Small intestine (tissue), 7 donors: ENCODE measurements at regions not wholly inside any gene's neighbourhood (a gene's known extent, or its start where the extent isn't known, plus 50 kb on each side); places are given as distances from the start of the nearest gene placed in this dataset.

ENCODE experiments used
- DNase-seq, 2 donors: peaks; one replicate each; pipeline versions ENCODE4 v3.0.0 to v3.0.0-alpha.2; 2013
- FAIRE-seq: peaks from 2 replicates; lab custom pipeline; 2012; peaks lifted over from hg19 to GRCh38; lab: Jason Lieb, UNC
- H3K27ac ChIP-seq, 3 donors: one replicate each; pipeline ENCODE4 v1.5.1; 2013; ENCODE audit warnings: low read length in 2 of 3, mild to moderate bottlenecking in 2 of 3, control low read depth in 1 of 3, inconsistent platforms in 1 of 3, low read depth in 1 of 3, moderate library complexity in 1 of 3
- H3K27me3 ChIP-seq, 3 donors: one replicate each; pipeline ENCODE4 v1.6.1; 2013; ENCODE audit warnings: low read length in 3 of 3, inconsistent platforms in 1 of 3; ENCODE audit not compliant: control insufficient read depth in 3 of 3, insufficient read depth in 3 of 3
- H3K36me3 ChIP-seq, 3 donors: one replicate each; pipeline ENCODE4 v1.6.1; 2013; ENCODE audit warnings: low read length in 3 of 3, inconsistent platforms in 1 of 3, low read depth in 1 of 3, mild to moderate bottlenecking in 1 of 3, moderate library complexity in 1 of 3; ENCODE audit not compliant: control insufficient read depth in 3 of 3, insufficient read depth in 2 of 3
- H3K4me1 ChIP-seq, 3 donors: one replicate each; pipeline ENCODE4 v1.6.1; 2013; ENCODE audit warnings: low read length in 2 of 3, inconsistent platforms in 1 of 3, low read depth in 1 of 3, mild to moderate bottlenecking in 1 of 3, moderate library complexity in 1 of 3; ENCODE audit not compliant: control insufficient read depth in 3 of 3, insufficient read depth in 2 of 3
- H3K4me3 ChIP-seq, 3 donors: one replicate each; pipeline ENCODE4 v1.5.1; 2013; ENCODE audit warnings: low read length in 3 of 3, control low read depth in 1 of 3, inconsistent platforms in 1 of 3, low read depth in 1 of 3, mild to moderate bottlenecking in 1 of 3, moderate library complexity in 1 of 3
- H3K9me3 ChIP-seq, 2 donors: one replicate each; pipeline ENCODE4 v1.6.1; 2013; ENCODE audit warnings: low read depth in 1 of 2, low read length in 1 of 2; ENCODE audit not compliant: control insufficient read depth in 2 of 2, insufficient read depth in 1 of 2
- WGBS, 3 donors: extraction: QIAGEN DNeasy Blood & Tissue Kit; methylation state at CpG; one replicate each; pipeline ENCODE4 v1.1.7; 2013; 5-methylcytosine and 5-hydroxymethylcytosine counted together
- donor health status: healthy with polysubstance abuse.
- donor health status: control.
- donor health status: control.
- donor health status: Bipolar disorder and iron deficiency.
- donor health status: healthy.

- DNase-seq (no peak), FAIRE-seq (no peak)
- Histone ChIP-seq H3K27ac (peak overlapping the region in 1 of 3 donors; percentile 28), H3K4me1 (peaks cover 0 to 14% (median 11%) of the 10 kb centered on the region in 3 donors), H3K9me3 (no peaks in the 10 kb centered on the region), H3K27me3 (no peaks in the 10 kb centered on the region), H3K4me3 (no peak overlapping the region), H3K36me3 (peaks cover 2 to 37% (median 2%) of the 10 kb centered on the region in 3 donors)
- WGBS, 3 donors = 79 to 88% (median 85%) methylated on average over 4 of the region's 4 CpGs
Measured at GRCh38 chr20:19940988-19941460, 76.1 kb upstream of the NAA20 start.

DNA sequence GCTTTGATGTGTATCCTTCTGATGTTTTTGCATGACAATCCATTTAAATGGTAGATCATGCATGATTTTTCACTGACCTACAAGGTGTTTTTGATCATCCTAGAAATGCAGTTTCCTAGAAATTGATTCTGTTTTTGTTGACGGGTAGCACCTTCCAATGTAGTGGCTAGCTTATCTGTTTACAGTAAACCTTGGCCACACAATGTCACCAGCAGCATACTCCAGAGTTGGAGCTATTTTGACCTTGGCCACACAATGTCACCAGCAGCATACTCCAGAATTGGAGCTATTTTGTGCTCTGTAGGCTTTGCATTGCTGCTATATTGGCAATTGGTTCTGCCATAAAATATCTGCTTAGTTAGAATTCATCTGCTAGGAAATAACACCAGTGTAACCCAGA, 74.6 kb upstream of the NAA20 start:
- Histone ChIP-seq H3K27me3 (no peaks in the 10 kb centered on the region), H3K9me3 (no peaks in the 10 kb centered on the region), H3K4me3 (no peak overlapping the region), H3K27ac (peak overlapping the region in 1 of 3 donors; percentile 72), H3K36me3 (peaks cover 2 to 41% (median 2%) of the 10 kb centered on the region in 3 donors), H3K4me1 (peaks cover 0 to 17% (median 10%) of the 10 kb centered on the region in 3 donors)
- no peak for FAIRE-seq
- 65 to 92% (median 83%) methylated on average over 1 of the region's 1 CpG for WGBS, 3 donors
- DNase-seq = no peak

DNA sequence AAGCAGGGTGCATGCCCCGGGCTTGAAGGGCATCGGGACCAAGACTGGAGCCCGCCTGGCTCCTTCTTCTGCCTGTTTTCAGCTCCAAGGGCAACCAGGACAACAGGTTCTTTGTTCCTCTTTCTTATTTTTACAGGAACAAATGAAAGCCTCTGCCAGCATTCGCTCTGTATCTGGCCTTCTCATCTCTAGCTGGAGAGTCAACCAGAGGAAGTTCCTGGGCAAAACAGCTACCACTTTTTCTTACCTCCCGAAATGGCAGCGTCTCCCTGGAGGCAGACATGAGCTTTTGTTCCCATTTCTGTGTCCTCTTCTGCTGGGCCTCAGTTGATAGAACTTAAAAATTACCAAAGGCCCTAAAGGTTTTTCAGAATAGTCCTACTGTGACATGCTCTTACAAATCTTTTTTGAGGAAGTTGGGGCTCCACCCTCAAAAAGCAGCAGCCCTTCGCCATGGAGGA, 74.1 kb upstream of the NAA20 start:
- Histone ChIP-seq H3K9me3 (no peaks in the 10 kb centered on the region), H3K36me3 (peaks cover 2 to 42% (median 6%) of the 10 kb centered on the region in 3 donors), H3K4me3 (no peak overlapping the region), H3K27ac (peak overlapping the region in 1 of 3 donors; percentile 72), H3K4me1 (peaks cover 0 to 17% (median 10%) of the 10 kb centered on the region in 3 donors), H3K27me3 (no peaks in the 10 kb centered on the region)
- DNase-seq = peak in 1 of 2 donors; percentile 36
- no peak for FAIRE-seq
- WGBS, 3 donors = 15 to 51% (median 36%) methylated on average over 7 of the region's 7 CpGs

- 63 to 71% (median 67%) methylated on average over 4 of the region's 4 CpGs for WGBS, 3 donors
- no peak for FAIRE-seq
- H3K36me3 ChIP-seq = peaks cover 2 to 44% (median 4%) of the 10 kb centered on the region in 3 donors
Measured at GRCh38 chr20:19944772-19945459, 72.2 kb upstream of the NAA20 start.

GRCh38 chr20:19945732-19946670, 71.2 kb upstream of the NAA20 start:
- Histone ChIP-seq H3K27ac (peak overlapping the region in 2 of 3 donors; percentile 58 to 72), H3K36me3 (peaks cover 2 to 39% (median 4%) of the 10 kb centered on the region in 3 donors), H3K9me3 (no peaks in the 10 kb centered on the region), H3K4me1 (peaks cover 0 to 15% (median 10%) of the 10 kb centered on the region in 3 donors), H3K27me3 (no peaks in the 10 kb centered on the region), H3K4me3 (no peak overlapping the region)
- 63 to 74% (median 70%) methylated on average over 14 of the region's 14 CpGs for WGBS, 3 donors
- FAIRE-seq (no peak), DNase-seq (peak; percentile 62 to 72)

More at GRCh38 chr20:19944772-19945459, 72.2 kb upstream of the NAA20 start:
- Histone ChIP-seq H3K4me1 (peaks cover 0 to 15% (median 10%) of the 10 kb centered on the region in 3 donors), H3K27me3 (no peaks in the 10 kb centered on the region), H3K4me3 (no peak overlapping the region), H3K27ac (peak overlapping the region in 1 of 3 donors; percentile 43), H3K9me3 (no peaks in the 10 kb centered on the region)
- DNase-seq = no peak

GRCh38 chr20:19947611-19948264, 69.4 kb upstream of the NAA20 start:
- FAIRE-seq (no peak), DNase-seq (peak in 1 of 2 donors; percentile 23)
- H3K9me3 ChIP-seq = no peaks in the 10 kb centered on the region
- whole genome bisulfite sequencing, 3 donors = 54 to 72% (median 61%) methylated on average over 10 of the region's 10 CpGs
- peak overlapping the region in 2 of 3 donors; percentile 8 to 28 for H3K27ac ChIP-seq
- peaks cover 0 to 42% (median 4%) of the 10 kb centered on the region in 3 donors for H3K36me3 ChIP-seq
- H3K4me1 ChIP-seq = peaks cover 0 to 15% (median 10%) of the 10 kb centered on the region in 3 donors
- H3K4me3 ChIP-seq = no peak overlapping the region
- H3K27me3 ChIP-seq = no peaks in the 10 kb centered on the region

DNA sequence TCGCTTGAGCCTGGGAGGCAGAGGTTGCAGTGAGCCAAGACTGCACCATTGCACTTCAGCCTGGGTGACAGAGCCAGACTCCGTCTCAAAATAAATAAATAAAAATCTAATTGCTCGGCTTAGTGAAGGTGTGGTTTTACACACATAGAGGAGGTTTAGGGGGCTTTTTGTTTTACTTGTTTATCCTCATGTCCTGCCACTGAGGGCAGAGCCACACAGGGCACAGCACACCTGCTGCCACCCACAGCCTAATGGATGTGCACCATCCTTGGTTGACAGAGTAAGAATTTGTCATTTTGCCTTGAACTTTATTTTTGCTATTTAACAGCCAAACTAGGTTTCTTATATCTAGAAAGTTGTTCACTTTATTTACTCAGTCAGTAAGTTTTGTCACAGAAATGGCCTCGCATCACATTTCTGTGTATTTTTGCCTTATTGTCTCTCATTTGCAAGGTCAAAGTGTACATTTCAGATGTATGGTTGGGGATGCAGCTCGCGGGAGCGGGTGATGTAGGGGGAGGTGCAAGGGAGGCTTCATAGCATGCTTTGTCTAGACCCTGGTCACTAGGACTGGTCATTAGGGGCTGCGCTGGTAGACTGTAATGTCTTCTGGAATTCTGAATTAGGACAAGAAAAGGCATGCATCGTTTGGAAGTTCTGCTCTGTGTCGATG, 67.8 kb upstream of the NAA20 start:
- Histone ChIP-seq H3K4me1 (peaks cover 0 to 10% (median 9%) of the 10 kb centered on the region in 3 donors), H3K9me3 (no peaks in the 10 kb centered on the region), H3K27me3 (no peaks in the 10 kb centered on the region), H3K4me3 (no peak overlapping the region), H3K27ac (no peak overlapping the region), H3K36me3 (peaks cover 0 to 38% (median 4%) of the 10 kb centered on the region in 3 donors)
- DNase-seq (no peak), FAIRE-seq (no peak)
- 82 to 87% (median 86%) methylated on average over 10 of the region's 10 CpGs for WGBS, 3 donors
